DMS53 treated with DMSO at 0.1 percent for 48 hours (cell line): ENCODE measurements at regions not wholly inside any gene's neighbourhood (a gene's known extent, or its start where the extent isn't known, plus 50 kb on each side); places are given as distances from the start of the nearest gene placed in this dataset.

Source experiments
- DNase-seq: peaks from one replicate; lab custom pipeline; 2025; ENCODE audit not compliant: unreplicated experiment; lab: John Stamatoyannopoulos, UW

- no peak for DNase-seq
Measured at GRCh38 chr11:115721296-115721995, 217.2 kb upstream of the CADM1 start.

DNA sequence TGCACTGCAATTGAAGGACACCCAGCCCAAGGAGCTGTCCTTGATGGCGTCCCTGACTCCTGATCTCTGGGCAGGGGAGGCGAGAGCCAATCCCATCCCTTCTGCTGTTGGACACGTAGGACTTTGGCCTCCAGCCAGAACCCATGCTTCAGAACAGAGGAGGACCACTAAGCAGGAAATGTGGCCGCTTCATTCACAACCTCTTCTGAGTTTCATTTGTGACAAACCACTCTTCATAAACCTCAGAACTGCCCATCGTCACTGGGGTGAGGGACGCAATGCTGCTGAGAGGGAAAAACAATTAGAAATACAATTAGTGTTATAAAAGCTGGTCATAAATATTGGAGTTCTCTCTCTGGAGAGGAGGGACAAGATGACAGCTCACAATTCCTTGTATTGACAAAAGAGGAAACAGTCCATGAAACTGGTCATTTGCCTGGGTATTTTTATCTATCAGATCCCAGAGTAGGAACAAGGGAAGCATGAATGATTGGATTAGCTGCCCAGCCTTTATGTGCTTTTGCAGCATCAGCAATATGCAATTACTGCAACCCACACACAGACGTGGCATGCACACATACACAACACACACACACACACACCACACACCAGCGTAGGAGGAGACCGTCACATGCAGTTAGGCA, 216.5 kb upstream of the CADM1 start:
- DNase-seq: no peak

DNA sequence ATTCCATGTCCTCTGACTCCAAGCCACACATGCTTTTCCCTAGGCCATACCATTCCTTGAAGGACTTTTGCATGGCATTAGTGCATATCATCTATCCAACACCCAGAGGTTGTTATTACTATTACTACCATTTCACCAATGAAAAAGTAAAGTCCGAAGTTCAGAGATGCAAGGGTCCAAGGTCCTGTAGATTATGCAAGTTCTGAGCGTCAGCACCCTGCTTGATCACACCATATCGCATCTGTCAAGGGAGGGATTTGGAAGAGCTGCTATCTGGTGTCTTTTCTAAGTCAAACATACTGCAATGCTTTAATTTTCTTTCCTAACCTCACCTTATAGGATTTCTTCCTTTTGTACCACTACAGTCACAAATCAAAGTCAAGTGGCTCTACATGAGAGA, 214.7 kb upstream of the CADM1 start:
- DNase-seq: no peak

GRCh38 chr11:115718106-115718505, 213.9 kb upstream of the CADM1 start:
- no peak for DNase-seq

DNA sequence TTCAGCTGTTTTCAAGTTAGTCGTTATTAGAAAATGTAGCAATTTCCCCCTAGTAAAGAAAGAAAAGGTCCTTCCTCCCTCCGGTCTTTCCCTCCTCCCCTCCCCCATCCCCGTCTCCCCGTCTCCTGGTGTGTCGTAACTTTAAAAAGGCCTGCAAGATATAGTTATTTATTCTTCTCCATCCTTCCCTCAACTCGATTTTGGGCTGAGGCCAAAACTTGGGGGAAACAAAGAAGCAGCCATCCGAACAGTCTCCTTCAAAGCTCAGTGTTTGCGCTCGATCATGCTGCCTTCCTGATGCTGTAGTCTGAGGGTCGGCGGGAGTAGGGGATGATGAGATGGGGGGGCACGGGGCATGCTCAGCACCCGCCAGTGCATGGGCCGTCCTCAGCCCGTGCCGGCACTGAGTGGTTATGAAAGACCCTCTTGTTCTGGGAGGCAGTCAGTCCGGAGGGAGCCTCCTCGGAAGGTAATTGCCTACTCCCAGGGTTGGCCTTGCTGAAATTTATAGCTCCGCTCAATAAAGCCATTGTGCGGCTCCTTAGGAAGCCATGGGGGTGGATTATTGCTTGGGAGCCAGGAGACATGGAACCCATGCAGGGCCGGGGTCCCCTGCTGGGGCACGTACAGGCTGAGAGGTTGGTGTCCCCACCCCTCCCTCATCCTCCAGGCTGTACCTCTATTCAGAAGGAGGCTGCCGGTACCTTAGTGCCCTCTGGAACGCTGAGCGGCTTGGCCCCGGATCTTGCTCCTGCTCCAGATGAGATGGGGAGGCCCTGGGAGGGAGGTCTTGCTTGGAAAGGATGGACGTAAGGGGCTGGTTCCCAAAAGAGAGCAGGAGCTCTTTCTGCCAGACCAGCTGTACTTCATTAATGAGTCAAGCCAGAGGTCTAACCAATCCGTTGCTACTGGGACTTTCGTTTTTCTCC, 212.7 kb upstream of the CADM1 start:
- DNase-seq: no peak

GRCh38 chr11:115716080-115716479, 211.9 kb upstream of the CADM1 start:
- no peak for DNase-seq

GRCh38 chr11:115715251-115715770, 211.1 kb upstream of the CADM1 start:
- DNase-seq: no peak

- no peak for DNase-seq
Measured at GRCh38 chr11:115712296-115712695, 208.1 kb upstream of the CADM1 start.

DNA sequence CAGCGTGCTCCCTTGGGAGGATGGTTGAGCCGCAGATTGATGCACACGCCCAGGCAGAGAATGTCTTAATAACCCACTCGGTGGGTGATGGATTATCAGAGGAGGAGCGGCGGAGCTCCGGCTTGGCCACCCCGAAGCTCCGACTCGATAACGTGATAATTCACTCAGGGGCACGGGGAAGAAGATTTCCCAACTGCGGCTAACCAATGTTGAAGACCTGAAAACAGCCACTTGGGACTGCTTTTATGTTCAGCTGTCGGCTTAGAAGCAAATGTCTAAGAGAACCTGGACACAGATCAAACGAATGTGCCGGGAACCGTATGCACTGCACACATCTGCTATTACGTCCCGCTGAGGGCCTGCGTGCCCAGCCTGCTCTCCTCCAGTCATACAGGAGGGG, 206.8 kb upstream of the CADM1 start:
- no peak for DNase-seq

- DNase-seq: no peak
Measured at GRCh38 chr11:115710426-115710825, 206.2 kb upstream of the CADM1 start.

GRCh38 chr11:115709297-115709696, 205.1 kb upstream of the CADM1 start:
- no peak for DNase-seq

GRCh38 chr11:115707180-115707905, 203.1 kb upstream of the CADM1 start:
- DNase-seq: no peak

- no peak for DNase-seq
Measured at GRCh38 chr11:115706626-115707135, 202.5 kb upstream of the CADM1 start.

GRCh38 chr11:115705200-115705599, 201.0 kb upstream of the CADM1 start:
- no peak for DNase-seq

DNA sequence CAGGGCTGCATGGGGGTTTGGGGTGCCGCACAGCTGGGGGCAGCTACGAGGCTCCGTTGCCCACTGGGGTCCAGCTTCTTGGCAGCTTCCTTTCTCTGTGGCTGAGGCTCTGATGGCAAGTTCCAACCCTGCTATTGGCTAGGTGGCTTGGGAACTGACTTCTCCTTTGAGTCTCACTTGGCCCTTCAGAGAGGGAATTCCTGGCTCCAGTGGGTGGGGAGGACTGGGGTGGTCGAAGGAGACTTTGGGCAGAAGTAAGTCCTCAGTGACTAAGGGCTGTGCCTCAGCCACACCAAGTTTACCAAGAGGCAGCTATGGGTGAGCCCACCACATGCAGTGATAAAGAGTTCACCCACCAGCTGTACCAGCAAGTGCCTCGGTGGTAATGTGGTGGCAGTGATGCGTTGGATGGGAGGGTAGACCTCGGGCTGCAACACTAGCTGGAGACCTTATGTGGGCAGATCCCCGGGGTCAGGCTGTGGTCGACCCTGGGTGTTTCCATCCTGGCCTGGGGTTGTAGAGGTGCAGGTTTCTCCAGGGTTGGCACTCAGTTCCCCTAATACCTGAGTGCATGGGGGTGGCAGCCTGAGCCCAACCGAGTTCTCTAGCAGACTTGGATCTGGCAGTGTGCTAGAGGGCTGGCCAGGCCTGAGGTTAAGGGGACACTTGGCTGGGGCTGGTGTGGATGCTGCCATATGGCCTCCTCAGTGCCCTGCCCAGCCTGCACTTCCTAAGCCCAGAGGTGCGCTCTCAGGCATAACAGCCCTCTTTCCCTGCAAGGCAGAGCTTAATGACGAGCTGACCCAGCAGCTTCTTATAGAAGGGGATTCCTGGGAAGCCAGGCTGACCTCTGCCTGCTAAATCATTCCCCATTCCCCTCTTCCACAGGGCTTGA, 197.0 kb upstream of the CADM1 start:
- no peak for DNase-seq

GRCh38 chr11:115700496-115700895, 196.3 kb upstream of the CADM1 start:
- DNase-seq: no peak

- DNase-seq: no peak
Measured at GRCh38 chr11:115699733-115700132, 195.5 kb upstream of the CADM1 start.

- no peak for DNase-seq
Measured at GRCh38 chr11:115699326-115699725, 195.1 kb upstream of the CADM1 start.

DNA sequence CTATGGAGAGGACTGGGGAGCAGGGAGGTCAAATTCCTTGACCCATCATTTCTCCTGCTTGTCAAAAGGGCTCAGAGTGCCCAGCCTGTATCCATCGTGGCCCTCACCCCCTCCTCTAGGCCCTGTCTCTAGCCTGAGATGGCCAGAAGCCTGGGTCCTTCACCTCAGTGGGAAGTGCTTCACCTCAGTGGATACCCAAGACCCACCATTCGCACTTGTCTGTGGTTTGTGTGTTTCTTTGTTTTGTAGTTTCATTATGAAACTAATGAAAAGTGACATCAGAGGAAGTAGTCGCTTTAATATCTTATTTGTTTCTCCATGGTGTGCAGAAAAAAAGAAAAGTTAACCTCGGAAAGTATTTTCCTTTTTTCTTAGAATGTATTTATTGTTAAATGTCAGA, 194.0 kb upstream of the CADM1 start:
- no peak for DNase-seq

- no peak for DNase-seq
Measured at GRCh38 chr11:115696563-115696962, 192.3 kb upstream of the CADM1 start.
